Activated naive CD8-positive, alpha-beta T cell treated with anti-CD3 and anti-CD28 coated beads, Interleukin-2, amount 50 U/mL, for 24 hours (primary cell): ENCODE measurements at regions not wholly inside any gene's neighbourhood (a gene's known extent, or its start where the extent isn't known, plus 50 kb on each side); places are given as distances from the start of the nearest gene placed in this dataset.

Source experiments
- ATAC-seq: fragments of 150-1000 bp; cut with Tn5 transposase; one replicate; pipeline ENCODE4 v1.10.0; 2021
- DNase-seq: peaks from one replicate; pipeline ENCODE4 v3.0.0; 2021
- H3K27ac Mint-ChIP-seq: one replicate; pipeline ENCODE4 v1.8.0; 2021; ENCODE audit warnings: mild to moderate bottlenecking, mixed read lengths
- H3K27me3 Mint-ChIP-seq: one replicate; pipeline ENCODE4 v1.8.0; 2021; ENCODE audit warnings: mixed read lengths
- H3K36me3 Mint-ChIP-seq: one replicate; pipeline ENCODE4 v1.8.0; 2021; ENCODE audit warnings: low read depth, mixed read lengths
- H3K4me1 Mint-ChIP-seq: one replicate; pipeline ENCODE4 v1.8.0; 2021; ENCODE audit warnings: mixed read lengths
- H3K4me3 Mint-ChIP-seq: one replicate; pipeline ENCODE4 v1.8.0; 2021; ENCODE audit warnings: mild to moderate bottlenecking, moderate library complexity, mixed read lengths
- H3K9me3 Mint-ChIP-seq: one replicate; pipeline ENCODE4 v1.8.0; 2021; ENCODE audit warnings: mixed read lengths

- no peak for ATAC-seq
- peaks cover 2% of the 10 kb centered on the region for H3K27me3 Mint-ChIP-seq
Observed at GRCh38 chr2:15793978-15794377, 146.4 kb upstream of the MYCN start.

GRCh38 chr2:15794608-15795134 is 145.7 kb upstream of the MYCN start:
- DNase-seq (no peak), ATAC-seq (no peak)
- no peak overlapping the region for H3K4me3 Mint-ChIP-seq
- peaks cover 2% of the 10 kb centered on the region for H3K27me3 Mint-ChIP-seq
- no peaks in the 10 kb centered on the region for H3K9me3 Mint-ChIP-seq
- H3K36me3 Mint-ChIP-seq = no peaks in the 10 kb centered on the region
- H3K27ac Mint-ChIP-seq = no peak overlapping the region
- H3K4me1 Mint-ChIP-seq = no peaks in the 10 kb centered on the region

More at GRCh38 chr2:15793978-15794377, 146.4 kb upstream of the MYCN start:
- no peak for DNase-seq
- no peaks in the 10 kb centered on the region for H3K9me3 Mint-ChIP-seq
- no peaks in the 10 kb centered on the region for H3K36me3 Mint-ChIP-seq
- no peak overlapping the region for H3K4me3 Mint-ChIP-seq
- no peaks in the 10 kb centered on the region for H3K4me1 Mint-ChIP-seq
- H3K27ac Mint-ChIP-seq = no peak overlapping the region

- Mint-ChIP-seq H3K4me1 (no peaks in the 10 kb centered on the region), H3K36me3 (no peaks in the 10 kb centered on the region), H3K4me3 (no peak overlapping the region), H3K27ac (no peak overlapping the region), H3K9me3 (no peaks in the 10 kb centered on the region), H3K27me3 (peaks cover 2% of the 10 kb centered on the region)
- no peak for ATAC-seq
- no peak for DNase-seq
Observed at GRCh38 chr2:15795426-15795825, 144.9 kb upstream of the MYCN start.

- Mint-ChIP-seq H3K27ac (no peak overlapping the region), H3K4me1 (no peaks in the 10 kb centered on the region), H3K9me3 (no peaks in the 10 kb centered on the region), H3K27me3 (peaks cover 2% of the 10 kb centered on the region), H3K36me3 (no peaks in the 10 kb centered on the region), H3K4me3 (no peak overlapping the region)
- DNase-seq (no peak), ATAC-seq (no peak)
Observed at GRCh38 chr2:15796167-15796942, 144.0 kb upstream of the MYCN start.

- H3K27me3 Mint-ChIP-seq = peaks cover 2% of the 10 kb centered on the region
- H3K27ac Mint-ChIP-seq = no peak overlapping the region
- H3K4me1 Mint-ChIP-seq = no peaks in the 10 kb centered on the region
- DNase-seq (no peak), ATAC-seq (no peak)
- H3K36me3 Mint-ChIP-seq = no peaks in the 10 kb centered on the region
- no peak overlapping the region for H3K4me3 Mint-ChIP-seq
- no peaks in the 10 kb centered on the region for H3K9me3 Mint-ChIP-seq
Observed at GRCh38 chr2:15797231-15797938, 143.0 kb upstream of the MYCN start.

- H3K9me3 Mint-ChIP-seq = no peaks in the 10 kb centered on the region
- no peaks in the 10 kb centered on the region for H3K4me1 Mint-ChIP-seq
- H3K4me3 Mint-ChIP-seq = no peak overlapping the region
- H3K27me3 Mint-ChIP-seq = peaks cover 2% of the 10 kb centered on the region
- no peak for DNase-seq
- H3K27ac Mint-ChIP-seq = no peak overlapping the region
- no peaks in the 10 kb centered on the region for H3K36me3 Mint-ChIP-seq
- no peak for ATAC-seq
Observed at GRCh38 chr2:15797939-15798281, 142.4 kb upstream of the MYCN start.

- DNase-seq = no peak
- Mint-ChIP-seq H3K4me3 (no peak overlapping the region), H3K27ac (no peak overlapping the region), H3K9me3 (no peaks in the 10 kb centered on the region), H3K4me1 (no peaks in the 10 kb centered on the region), H3K36me3 (no peaks in the 10 kb centered on the region), H3K27me3 (peaks cover 2% of the 10 kb centered on the region)
- ATAC-seq = no peak
Observed at GRCh38 chr2:15798701-15799431, 141.5 kb upstream of the MYCN start.

- no peaks in the 10 kb centered on the region for H3K36me3 Mint-ChIP-seq
- DNase-seq (no peak), ATAC-seq (peak; percentile 21)
- H3K9me3 Mint-ChIP-seq = no peaks in the 10 kb centered on the region
- H3K4me3 Mint-ChIP-seq = no peak overlapping the region
- peaks cover 2% of the 10 kb centered on the region for H3K27me3 Mint-ChIP-seq
- H3K4me1 Mint-ChIP-seq = no peaks in the 10 kb centered on the region
- no peak overlapping the region for H3K27ac Mint-ChIP-seq
Observed at GRCh38 chr2:15799432-15799827, 140.9 kb upstream of the MYCN start.

- no peak for ATAC-seq
- H3K27ac Mint-ChIP-seq = no peak overlapping the region
- DNase-seq = no peak
- no peaks in the 10 kb centered on the region for H3K9me3 Mint-ChIP-seq
- no peaks in the 10 kb centered on the region for H3K4me1 Mint-ChIP-seq
- H3K36me3 Mint-ChIP-seq = no peaks in the 10 kb centered on the region
- H3K27me3 Mint-ChIP-seq = no peaks in the 10 kb centered on the region
- no peak overlapping the region for H3K4me3 Mint-ChIP-seq
Observed at GRCh38 chr2:15800495-15801329, 139.6 kb upstream of the MYCN start.

- no peak overlapping the region for H3K27ac Mint-ChIP-seq
- no peak for DNase-seq
- ATAC-seq = no peak
- no peaks in the 10 kb centered on the region for H3K9me3 Mint-ChIP-seq
- no peaks in the 10 kb centered on the region for H3K36me3 Mint-ChIP-seq
- no peak overlapping the region for H3K4me3 Mint-ChIP-seq
- no peaks in the 10 kb centered on the region for H3K27me3 Mint-ChIP-seq
- no peaks in the 10 kb centered on the region for H3K4me1 Mint-ChIP-seq
Observed at GRCh38 chr2:15801439-15801838, 138.9 kb upstream of the MYCN start.

- no peaks in the 10 kb centered on the region for H3K27me3 Mint-ChIP-seq
- H3K4me3 Mint-ChIP-seq = no peak overlapping the region
- H3K36me3 Mint-ChIP-seq = no peaks in the 10 kb centered on the region
- H3K9me3 Mint-ChIP-seq = no peaks in the 10 kb centered on the region
- no peak overlapping the region for H3K27ac Mint-ChIP-seq
- no peaks in the 10 kb centered on the region for H3K4me1 Mint-ChIP-seq
- no peak for DNase-seq
- ATAC-seq = no peak
Observed at GRCh38 chr2:15801904-15802303, 138.4 kb upstream of the MYCN start.

- Mint-ChIP-seq H3K4me3 (no peak overlapping the region), H3K27ac (no peak overlapping the region), H3K9me3 (no peaks in the 10 kb centered on the region), H3K4me1 (no peaks in the 10 kb centered on the region), H3K27me3 (no peaks in the 10 kb centered on the region), H3K36me3 (no peaks in the 10 kb centered on the region)
- ATAC-seq (no peak), DNase-seq (no peak)
Observed at GRCh38 chr2:15802657-15803542, 137.4 kb upstream of the MYCN start.

GRCh38 chr2:15803543-15804245 is 136.7 kb upstream of the MYCN start:
- H3K27me3 Mint-ChIP-seq = no peaks in the 10 kb centered on the region
- H3K27ac Mint-ChIP-seq = no peak overlapping the region
- no peaks in the 10 kb centered on the region for H3K36me3 Mint-ChIP-seq
- H3K9me3 Mint-ChIP-seq = no peaks in the 10 kb centered on the region
- H3K4me3 Mint-ChIP-seq = no peak overlapping the region
- no peaks in the 10 kb centered on the region for H3K4me1 Mint-ChIP-seq
- DNase-seq = no peak
- no peak for ATAC-seq
